ENCODE measurements at regions not wholly inside any gene's neighbourhood (a gene's known extent, or its start where the extent isn't known, plus 50 kb on each side); places are given as distances from the start of the nearest gene placed in this dataset.
A peak's percentile ranks its signal among the peaks of the same experiment; 100 is the strongest.

DNA sequence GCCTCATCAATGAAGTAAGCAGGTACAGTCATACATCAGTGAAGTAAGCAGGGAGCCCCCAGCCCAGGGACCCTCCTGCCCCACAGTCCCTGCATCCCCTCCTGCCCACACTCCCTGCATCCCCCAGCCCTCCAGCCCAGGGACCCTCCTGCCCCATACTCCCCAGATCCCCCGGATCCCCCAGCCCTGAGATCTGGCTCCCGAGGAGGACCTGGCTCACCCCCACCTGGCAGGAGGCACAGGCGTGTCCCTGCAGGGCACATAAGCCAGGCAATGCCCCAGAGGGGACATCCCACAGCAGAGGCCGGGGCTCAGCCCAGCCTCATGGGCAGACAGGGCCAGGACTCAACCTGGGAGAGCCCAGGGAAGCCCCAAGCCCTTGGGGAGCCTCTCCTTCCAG is 53.6 kb upstream of the TPM4 start:
- DNase-seq (ENCODE audit: low spot score): no peak

DNA sequence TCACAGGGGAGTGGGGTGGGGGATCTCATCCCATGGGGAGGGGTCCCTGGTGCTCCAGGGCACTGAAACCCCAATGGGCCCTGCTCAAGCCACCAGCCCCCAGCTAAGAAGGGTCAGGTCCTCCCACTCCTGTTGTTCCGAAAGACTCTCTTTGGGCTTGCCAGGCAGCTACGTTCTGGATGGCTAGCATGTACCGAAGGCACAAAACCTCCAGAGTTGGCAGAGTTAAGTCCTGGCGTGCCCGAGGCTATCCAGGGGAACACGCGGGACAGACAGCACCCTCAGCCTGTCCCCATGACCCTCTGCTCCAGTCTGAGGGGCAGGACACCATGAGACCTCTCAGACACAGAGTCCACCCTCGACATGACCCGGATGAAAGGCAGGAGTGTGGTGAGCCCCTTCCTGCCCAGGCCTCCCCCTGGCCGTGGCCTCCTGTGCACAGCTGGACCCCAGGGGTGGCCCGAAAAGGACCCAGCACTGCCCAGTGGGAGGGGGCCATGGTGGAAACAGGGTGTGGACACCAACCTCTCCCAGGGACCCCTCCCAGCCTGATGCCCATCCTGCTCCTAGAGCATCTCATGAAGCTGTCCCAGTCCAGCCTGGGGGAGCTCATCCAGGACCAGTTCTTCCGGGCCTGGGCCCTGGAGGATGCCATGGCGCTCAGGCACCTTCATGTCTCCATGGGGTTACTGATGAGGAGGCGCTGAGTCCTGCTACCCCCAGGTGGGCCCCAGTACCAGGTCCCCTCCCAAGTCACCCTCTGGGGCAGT is 53.0 kb upstream of the TPM4 start:
- no peak for DNase-seq (ENCODE audit: low spot score)

DNA sequence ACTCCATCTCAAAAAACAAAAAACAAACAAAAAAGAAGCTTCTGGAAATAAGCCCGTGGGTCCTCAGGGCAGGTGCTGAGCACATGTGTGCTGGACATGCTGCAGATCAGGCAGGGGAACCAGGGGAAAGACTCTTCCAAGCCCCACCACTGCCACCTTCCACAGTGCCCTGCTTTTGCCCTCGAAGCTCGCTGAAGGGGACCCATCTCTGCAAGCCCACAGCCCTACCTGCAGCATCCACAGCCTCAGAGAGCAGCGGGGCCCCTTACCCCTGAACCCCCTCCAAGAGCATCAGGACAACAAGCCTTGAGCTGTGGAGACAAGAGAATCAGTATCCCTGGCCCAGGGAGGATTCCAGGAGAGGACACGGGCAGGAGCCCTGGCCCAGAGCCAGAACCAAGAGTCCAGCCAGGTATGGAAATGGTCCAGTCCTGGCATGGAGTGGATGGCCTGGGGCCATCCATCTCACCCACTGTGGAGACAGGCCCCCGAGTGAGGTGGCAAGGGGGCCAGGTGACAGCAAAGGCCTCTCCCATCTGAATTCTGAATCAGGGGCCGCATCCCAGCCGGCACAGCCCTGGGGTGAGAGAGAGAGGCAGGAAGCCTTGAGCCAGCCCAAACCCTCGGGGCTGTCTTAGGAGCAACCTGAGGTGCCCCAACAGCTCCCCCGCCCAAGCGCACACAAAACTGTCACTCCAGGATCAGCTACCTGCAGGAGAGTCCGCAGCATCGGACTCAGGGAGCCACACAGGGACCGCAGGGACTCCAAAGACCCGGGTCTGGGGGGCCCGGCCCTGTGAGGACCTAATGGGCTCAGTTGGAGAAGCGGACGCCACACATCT is 51.8 kb upstream of the TPM4 start:
- DNase-seq (ENCODE audit: low spot score): no peak

DNA sequence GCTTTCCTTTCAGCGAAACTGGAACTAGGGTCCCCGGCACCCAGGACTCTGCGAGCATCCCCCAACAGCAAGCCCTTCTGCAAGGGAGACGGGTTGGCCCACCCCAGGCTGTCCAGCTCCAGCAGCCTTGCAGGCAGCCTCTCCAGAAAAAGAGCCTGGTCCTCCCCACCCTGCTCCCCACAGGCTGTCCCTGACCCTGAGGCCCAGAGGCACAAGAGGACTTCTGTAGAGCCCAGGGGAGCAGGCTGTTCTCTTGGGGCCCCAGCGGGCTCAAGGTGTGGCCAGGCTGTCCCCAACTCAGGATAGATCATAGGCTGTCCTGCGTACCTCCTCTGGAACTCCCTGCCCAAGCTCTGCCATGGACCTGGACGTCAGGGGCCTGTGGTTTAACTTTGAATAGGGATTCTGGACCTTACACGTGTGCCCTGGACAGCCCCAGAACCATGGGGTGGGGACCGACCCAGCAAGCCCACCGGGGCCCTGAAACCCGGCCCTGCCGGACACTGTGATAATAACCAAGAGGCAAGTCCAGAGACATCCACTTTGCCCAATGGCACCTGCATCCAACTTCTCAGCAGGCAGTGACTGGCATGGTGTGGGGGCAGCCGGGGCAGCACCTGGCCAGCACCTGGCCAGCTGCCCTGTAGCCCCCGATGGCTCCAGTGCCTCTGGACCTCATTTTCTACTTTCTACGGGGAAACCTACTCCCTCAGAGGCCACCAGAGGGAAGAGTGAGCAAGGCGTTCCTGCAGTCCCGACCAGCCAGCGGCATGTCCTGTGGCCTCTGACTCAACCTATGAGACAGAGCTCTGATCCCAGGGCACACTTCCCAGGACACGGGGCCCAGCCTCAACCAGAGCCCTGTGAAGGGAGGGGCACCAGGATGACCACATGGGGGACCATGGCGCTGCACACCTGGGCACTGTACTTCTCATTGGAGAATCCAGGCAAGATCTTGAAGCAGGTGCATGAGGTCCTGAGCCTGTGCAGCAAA is 50.9 kb upstream of the TPM4 start:
- DNase-seq (ENCODE audit: low spot score): peak; percentile 1

DNA sequence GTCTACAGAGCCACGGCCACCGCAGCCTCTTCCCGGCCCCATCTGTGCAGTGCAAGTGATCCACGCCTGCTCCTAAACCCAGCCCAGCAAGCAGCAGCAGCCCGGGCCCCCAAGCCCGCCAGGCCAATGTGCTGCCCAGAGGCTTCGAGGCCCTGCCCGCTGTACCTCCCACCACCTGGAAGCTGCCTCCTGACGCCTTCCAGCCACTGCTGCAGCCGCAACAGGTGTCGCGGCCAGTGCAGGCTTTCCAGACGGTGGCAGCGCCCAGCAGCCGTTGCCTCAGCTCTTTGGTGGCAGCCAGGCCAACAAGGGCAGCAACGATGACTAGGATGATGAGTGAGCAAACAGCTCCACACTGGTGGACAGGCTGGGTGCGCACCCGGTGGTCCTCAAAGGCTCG is 50.2 kb upstream of the TPM4 start:
- DNase-seq (ENCODE audit: low spot score): no peak
